GM19372 (cell line): ENCODE measurements at regions not wholly inside any gene's neighbourhood (a gene's known extent, or its start where the extent isn't known, plus 50 kb on each side); places are given as distances from the start of the nearest gene placed in this dataset.
A peak's percentile ranks its signal among the peaks of the same experiment; 100 is the strongest.
"Not testable (repeated sequence)": the region's sequence is repeated elsewhere in the genome, so short reads cannot be mapped to it uniquely, and the experiment has no call there.

Experiments
- ATAC-seq: cut with Tn5 transposase; IDR thresholded peaks from one replicate; pipeline ENCODE4 v1.9.1; 2021; ENCODE audit warnings: mild to moderate bottlenecking, low read depth, moderate library complexity; ENCODE audit not compliant: unreplicated experiment

- no peak for ATAC-seq
These were observed 114.0 kb upstream of the GOT2 start for GRCh38 chr16:58847902-58848661.

- ATAC-seq, result not testable (repeated sequence)
These were observed 112.1 kb upstream of the GOT2 start for GRCh38 chr16:58846226-58846625.

- ATAC-seq, result no peak
These were observed 109.6 kb upstream of the GOT2 start for GRCh38 chr16:58843675-58844074.

- ATAC-seq, result no peak
These were observed 108.6 kb upstream of the GOT2 start for GRCh38 chr16:58842746-58843145.

- no peak for ATAC-seq
These were observed 108.0 kb upstream of the GOT2 start for GRCh38 chr16:58842156-58842555.

- no peak for ATAC-seq
These were observed 103.8 kb upstream of the GOT2 start for GRCh38 chr16:58837950-58838349.

- ATAC-seq, result no peak
These were observed 102.3 kb upstream of the GOT2 start for GRCh38 chr16:58836427-58836826.

GRCh38 chr16:58832386-58832895, 98.3 kb upstream of the GOT2 start:
- ATAC-seq, result no peak

GRCh38 chr16:58831386-58831785, 97.3 kb upstream of the GOT2 start:
- ATAC-seq, result no peak

GRCh38 chr16:58828901-58829545, 94.9 kb upstream of the GOT2 start:
- no peak for ATAC-seq

- no peak for ATAC-seq
These were observed 90.1 kb upstream of the GOT2 start for GRCh38 chr16:58824201-58824600.

GRCh38 chr16:58821886-58822285, 87.8 kb upstream of the GOT2 start:
- no peak for ATAC-seq

- ATAC-seq, result no peak
These were observed 86.3 kb upstream of the GOT2 start for GRCh38 chr16:58820411-58820810.

- no peak for ATAC-seq
These were observed 81.2 kb upstream of the GOT2 start for GRCh38 chr16:58815181-58815888.

GRCh38 chr16:58814348-58814801, 80.3 kb upstream of the GOT2 start:
- peak; percentile 80 for ATAC-seq

GRCh38 chr16:58809213-58809612, 75.1 kb upstream of the GOT2 start:
- no peak for ATAC-seq

GRCh38 chr16:58807276-58807675, 73.2 kb upstream of the GOT2 start:
- ATAC-seq, result no peak

GRCh38 chr16:58801838-58802237, 67.7 kb upstream of the GOT2 start:
- ATAC-seq, result no peak

- ATAC-seq, result no peak
These were observed 63.2 kb upstream of the GOT2 start for GRCh38 chr16:58797137-58797801.

- ATAC-seq, result no peak
These were observed 59.2 kb upstream of the GOT2 start for GRCh38 chr16:58793366-58793765.

- ATAC-seq, result no peak
These were observed 58.1 kb upstream of the GOT2 start for GRCh38 chr16:58792188-58792587.
